ENCODE measurements at regions not wholly inside any gene's neighbourhood (a gene's known extent, or its start where the extent isn't known, plus 50 kb on each side); places are given as distances from the start of the nearest gene placed in this dataset.
A peak's percentile ranks its signal among the peaks of the same experiment; 100 is the strongest.

DNA sequence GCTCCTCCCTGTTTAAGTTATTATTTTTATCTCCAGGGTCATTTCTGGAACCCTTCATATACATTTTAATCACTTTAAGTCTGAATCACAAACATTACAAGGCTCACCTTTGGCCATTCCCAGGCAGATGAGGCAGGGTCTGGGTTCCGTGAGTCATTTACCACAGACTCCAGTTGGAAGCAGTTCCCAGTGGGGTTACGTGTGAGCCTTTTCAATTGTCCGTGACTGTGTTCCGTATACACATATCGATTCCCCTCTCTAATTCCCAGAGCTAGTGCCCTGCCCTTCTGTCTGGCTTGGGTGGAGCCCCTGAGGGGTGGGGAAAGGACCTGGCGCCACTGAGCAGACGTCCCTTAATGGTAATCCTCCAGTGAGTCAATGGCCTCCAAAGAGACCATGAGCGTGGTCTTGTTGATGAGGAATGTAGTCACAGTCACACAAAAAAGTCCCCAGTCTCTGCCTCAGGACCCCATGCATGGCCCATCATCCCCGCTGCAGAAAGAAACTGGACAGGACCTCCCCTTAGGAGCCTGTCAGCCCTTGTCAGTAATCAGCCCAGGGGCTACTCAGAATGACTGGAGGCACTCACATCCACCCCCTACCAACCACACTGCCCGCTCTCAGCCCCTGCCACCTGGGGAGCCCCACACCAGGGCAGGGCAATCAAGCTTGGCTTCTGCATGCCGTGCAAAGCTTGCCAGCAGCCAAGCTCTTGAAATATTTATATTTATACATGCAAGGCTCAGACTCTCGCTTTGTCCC, 144.4 kb downstream of the ZIC5 start:
- Mint-ChIP-seq H3K4me1 (no peaks in the 10 kb centered on the region), H3K27me3 (no peaks in the 10 kb centered on the region), H3K4me3 (no peak overlapping the region), H3K9me3 (no peaks in the 10 kb centered on the region), H3K27ac (peak overlapping the region in 1 of 2 donors; percentile 92)
- no peak for DNase-seq
- no peak for ATAC-seq

- H3K27me3 Mint-ChIP-seq: no peaks in the 10 kb centered on the region
- H3K4me1 Mint-ChIP-seq: no peaks in the 10 kb centered on the region
- H3K4me3 Mint-ChIP-seq: no peak overlapping the region
- DNase-seq (no peak), ATAC-seq (no peak)
- H3K27ac Mint-ChIP-seq: no peak overlapping the region
- no peaks in the 10 kb centered on the region for H3K9me3 Mint-ChIP-seq
Measured at GRCh38 chr13:99823961-99824360, 147.6 kb downstream of the ZIC5 start.

DNA sequence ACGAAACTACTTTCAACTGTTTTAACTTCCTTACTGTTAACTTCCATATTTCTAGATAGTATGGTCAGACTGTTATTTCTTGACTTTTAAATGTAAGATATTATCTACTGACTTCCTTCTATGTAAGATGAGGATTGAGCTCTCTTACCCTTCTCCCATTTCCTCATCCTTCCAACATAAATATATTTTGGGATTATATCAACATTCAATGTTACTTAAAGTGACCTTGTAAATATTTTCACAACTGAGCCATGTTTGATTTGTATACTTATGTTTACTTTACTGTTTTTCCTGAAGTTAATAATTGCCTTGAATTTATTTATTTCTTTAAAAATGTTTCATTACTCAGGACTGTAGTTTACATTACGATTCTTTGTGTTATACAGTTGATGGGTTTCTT, 148.7 kb downstream of the ZIC5 start:
- H3K27me3 Mint-ChIP-seq: no peaks in the 10 kb centered on the region
- DNase-seq (no peak), ATAC-seq (no peak)
- peaks cover 10% of the 10 kb centered on the region for H3K4me1 Mint-ChIP-seq
- H3K9me3 Mint-ChIP-seq: no peaks in the 10 kb centered on the region
- H3K4me3 Mint-ChIP-seq: no peak overlapping the region
- H3K27ac Mint-ChIP-seq: no peak overlapping the region

GRCh38 chr13:99821741-99822140, 149.8 kb downstream of the ZIC5 start:
- no peak for DNase-seq
- no peak for ATAC-seq
- Mint-ChIP-seq H3K9me3 (no peaks in the 10 kb centered on the region), H3K27me3 (no peaks in the 10 kb centered on the region), H3K4me1 (peaks cover 20% of the 10 kb centered on the region), H3K27ac (no peak overlapping the region), H3K4me3 (no peak overlapping the region)

GRCh38 chr13:99819967-99820366, 151.6 kb downstream of the ZIC5 start:
- no peak for DNase-seq
- Mint-ChIP-seq H3K4me3 (no peak overlapping the region), H3K27ac (no peak overlapping the region), H3K27me3 (no peaks in the 10 kb centered on the region), H3K4me1 (peaks cover 23% of the 10 kb centered on the region), H3K9me3 (no peaks in the 10 kb centered on the region)
- no peak for ATAC-seq

- ATAC-seq (no peak), DNase-seq (no peak)
- Mint-ChIP-seq H3K4me1 (peaks cover 23% of the 10 kb centered on the region), H3K27me3 (no peaks in the 10 kb centered on the region), H3K27ac (no peak overlapping the region), H3K9me3 (no peaks in the 10 kb centered on the region), H3K4me3 (no peak overlapping the region)
Measured at GRCh38 chr13:99816321-99816720, 155.2 kb downstream of the ZIC5 start.

- H3K27me3 Mint-ChIP-seq: no peaks in the 10 kb centered on the region
- H3K9me3 Mint-ChIP-seq: no peaks in the 10 kb centered on the region
- H3K4me3 Mint-ChIP-seq: no peak overlapping the region
- no peak for ATAC-seq
- no peak overlapping the region for H3K27ac Mint-ChIP-seq
- peaks cover 20% of the 10 kb centered on the region for H3K4me1 Mint-ChIP-seq
- DNase-seq: no peak
Measured at GRCh38 chr13:99813336-99814095, 158.1 kb downstream of the ZIC5 start.

- DNase-seq (no peak), ATAC-seq (no peak)
- no peak overlapping the region for H3K4me3 Mint-ChIP-seq
- H3K27ac Mint-ChIP-seq: no peak overlapping the region
- H3K4me1 Mint-ChIP-seq: peaks cover 11% of the 10 kb centered on the region
- H3K27me3 Mint-ChIP-seq: no peaks in the 10 kb centered on the region
- H3K9me3 Mint-ChIP-seq: no peaks in the 10 kb centered on the region
Measured at GRCh38 chr13:99812625-99813024, 158.9 kb downstream of the ZIC5 start.

DNA sequence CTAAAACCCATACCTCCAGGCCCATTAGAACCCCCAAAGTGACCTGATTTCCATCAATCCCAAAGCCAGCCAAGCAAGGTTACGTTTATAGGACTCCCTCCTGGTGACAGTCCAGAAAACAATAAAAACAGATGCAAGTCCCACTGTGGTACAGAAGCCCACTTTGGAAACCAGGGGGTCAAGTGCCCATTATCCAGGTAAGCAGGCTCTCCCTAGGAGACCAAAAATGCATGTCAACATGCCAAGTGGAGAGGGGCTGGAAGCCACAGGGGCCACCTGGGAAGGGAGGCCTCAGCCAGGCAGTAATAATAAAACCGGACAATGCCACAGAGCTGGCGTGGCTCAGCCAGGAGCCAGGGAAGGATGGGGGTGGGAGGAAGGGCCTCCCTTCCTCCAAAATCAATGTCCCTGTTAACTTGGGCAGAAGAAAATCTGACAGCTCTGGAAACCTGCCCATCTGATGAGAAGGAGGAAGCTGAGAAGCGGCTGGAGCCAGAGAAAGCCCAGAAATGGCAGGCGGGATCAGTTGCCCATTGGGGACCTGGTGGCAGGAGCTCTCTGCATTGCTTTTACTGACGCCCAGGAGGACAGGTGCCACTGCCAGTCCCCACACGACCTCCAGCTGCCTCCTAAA, 160.4 kb downstream of the ZIC5 start:
- DNase-seq (no peak), ATAC-seq (no peak)
- H3K4me3 Mint-ChIP-seq: no peak overlapping the region
- no peaks in the 10 kb centered on the region for H3K27me3 Mint-ChIP-seq
- no peaks in the 10 kb centered on the region for H3K4me1 Mint-ChIP-seq
- no peaks in the 10 kb centered on the region for H3K9me3 Mint-ChIP-seq
- H3K27ac Mint-ChIP-seq: no peak overlapping the region

- H3K4me3 Mint-ChIP-seq: no peak overlapping the region
- H3K9me3 Mint-ChIP-seq: no peaks in the 10 kb centered on the region
- no peaks in the 10 kb centered on the region for H3K4me1 Mint-ChIP-seq
- no peak for DNase-seq
- ATAC-seq: no peak
- H3K27me3 Mint-ChIP-seq: no peaks in the 10 kb centered on the region
- H3K27ac Mint-ChIP-seq: no peak overlapping the region
Measured at GRCh38 chr13:99809926-99810325, 161.6 kb downstream of the ZIC5 start.

DNA sequence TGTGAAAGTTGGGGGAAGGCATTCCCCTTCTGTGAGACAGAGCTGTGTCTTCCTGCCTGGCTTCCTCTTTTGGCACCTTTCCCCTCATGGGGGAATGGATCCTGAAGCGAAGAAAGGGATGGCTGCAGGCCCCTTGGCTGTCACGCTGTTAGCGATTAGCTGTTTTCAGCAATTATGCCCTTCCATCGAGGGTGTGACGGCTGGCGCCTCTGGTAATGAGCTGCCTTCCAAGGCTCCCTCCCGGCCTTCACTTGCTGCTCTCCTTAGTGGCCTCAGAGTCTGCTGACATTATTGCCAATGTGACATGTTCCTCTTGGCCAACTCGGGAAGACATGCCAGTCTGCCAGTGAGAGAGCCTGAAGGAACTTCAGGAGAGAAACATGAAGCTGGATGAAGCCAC, 162.1 kb downstream of the ZIC5 start:
- Mint-ChIP-seq H3K9me3 (no peaks in the 10 kb centered on the region), H3K27ac (no peak overlapping the region), H3K4me3 (no peak overlapping the region), H3K27me3 (no peaks in the 10 kb centered on the region), H3K4me1 (no peaks in the 10 kb centered on the region)
- DNase-seq (no peak), ATAC-seq (no peak)

DNA sequence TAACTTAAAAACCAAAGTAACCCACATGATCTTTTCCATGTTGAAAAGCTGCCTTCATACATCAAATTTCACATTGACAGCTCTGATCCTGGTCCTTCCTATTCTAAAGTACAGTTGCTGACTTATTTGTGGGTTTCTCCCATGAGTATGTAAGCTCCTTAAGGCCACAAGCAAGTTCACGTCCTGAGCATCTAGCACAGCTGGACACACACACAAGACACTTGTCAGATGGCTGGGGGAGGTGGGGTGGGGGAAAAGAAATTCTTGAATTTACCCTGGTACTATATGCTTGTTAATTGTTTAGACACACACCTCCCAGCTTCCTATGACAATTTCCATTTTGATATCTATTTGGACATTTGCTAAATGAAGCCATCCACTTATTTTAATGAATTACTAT, 162.8 kb downstream of the ZIC5 start:
- no peaks in the 10 kb centered on the region for H3K27me3 Mint-ChIP-seq
- no peak for ATAC-seq

DNA sequence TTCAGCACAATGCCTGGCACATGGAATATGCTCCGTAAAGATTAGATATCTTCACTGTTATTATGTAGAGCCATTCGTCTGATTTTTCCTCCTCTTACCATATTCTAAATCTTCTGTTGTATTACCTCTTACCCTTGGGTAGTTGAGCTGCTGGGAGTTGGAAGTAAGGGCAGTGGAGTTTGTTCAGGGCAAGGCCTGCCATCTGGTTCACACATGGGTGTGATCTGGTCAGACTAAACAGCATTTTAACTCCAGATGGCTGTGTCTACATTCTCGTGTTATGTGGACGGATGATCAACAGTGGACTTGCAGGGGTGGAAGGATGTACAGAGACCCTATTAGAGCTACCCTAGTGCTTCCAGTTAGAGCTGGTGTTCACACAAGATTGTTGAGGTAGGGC, 164.9 kb downstream of the ZIC5 start:
- H3K9me3 Mint-ChIP-seq: no peaks in the 10 kb centered on the region
- no peaks in the 10 kb centered on the region for H3K4me1 Mint-ChIP-seq
- no peak for ATAC-seq
- no peak overlapping the region for H3K4me3 Mint-ChIP-seq
- DNase-seq: no peak
- no peaks in the 10 kb centered on the region for H3K27me3 Mint-ChIP-seq
- H3K27ac Mint-ChIP-seq: no peak overlapping the region

More for the DNA sequence above, 162.8 kb downstream of the ZIC5 start:
- Mint-ChIP-seq H3K27ac (no peak overlapping the region), H3K9me3 (no peaks in the 10 kb centered on the region), H3K4me1 (no peaks in the 10 kb centered on the region), H3K4me3 (no peak overlapping the region)
- no peak for DNase-seq

DNA sequence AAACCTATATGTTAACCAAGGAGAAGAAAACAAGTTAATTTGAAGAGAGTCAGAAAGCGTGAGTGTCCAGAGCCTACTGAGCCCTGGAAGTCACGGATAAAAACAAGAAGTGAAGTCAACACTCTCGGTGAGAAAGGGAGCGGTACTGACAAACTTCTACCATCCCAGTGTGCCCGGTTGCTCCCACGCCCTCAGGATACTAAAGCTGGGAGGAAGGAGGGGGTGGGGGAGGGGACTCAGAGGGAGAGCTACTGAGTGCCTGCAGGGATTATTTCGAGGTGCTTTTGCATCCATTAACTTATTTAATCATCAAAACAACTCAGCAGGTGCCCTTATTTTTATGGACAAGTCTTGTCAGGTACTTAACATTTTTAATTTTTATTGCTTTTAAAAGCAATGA, 166.2 kb downstream of the ZIC5 start:
- ATAC-seq (no peak), DNase-seq (no peak)
- no peaks in the 10 kb centered on the region for H3K9me3 Mint-ChIP-seq
- no peaks in the 10 kb centered on the region for H3K4me1 Mint-ChIP-seq
- H3K4me3 Mint-ChIP-seq: no peak overlapping the region
- no peak overlapping the region for H3K27ac Mint-ChIP-seq
- no peaks in the 10 kb centered on the region for H3K27me3 Mint-ChIP-seq

GRCh38 chr13:99803141-99803540, 168.4 kb downstream of the ZIC5 start:
- Mint-ChIP-seq H3K4me1 (no peaks in the 10 kb centered on the region), H3K27me3 (no peaks in the 10 kb centered on the region), H3K4me3 (no peak overlapping the region), H3K9me3 (no peaks in the 10 kb centered on the region), H3K27ac (no peak overlapping the region)
- ATAC-seq: no peak
- no peak for DNase-seq

GRCh38 chr13:99802416-99802815, 169.2 kb downstream of the ZIC5 start:
- no peak for ATAC-seq
- Mint-ChIP-seq H3K9me3 (no peaks in the 10 kb centered on the region), H3K27ac (no peak overlapping the region), H3K4me1 (no peaks in the 10 kb centered on the region), H3K27me3 (no peaks in the 10 kb centered on the region), H3K4me3 (no peak overlapping the region)
- DNase-seq: no peak

Measured in stimulated activated naive CD8-positive, alpha-beta T cell treated with anti-CD3 and anti-CD28 coated beads, Interleukin-15, amount 100 ng/mL, for 72 hours (primary cell).